HG02938 (cell line): ENCODE measurements at regions not wholly inside any gene's neighbourhood (a gene's known extent, or its start where the extent isn't known, plus 50 kb on each side); places are given as distances from the start of the nearest gene placed in this dataset.
"Not testable (repeated sequence)": the region's sequence is repeated elsewhere in the genome, so short reads cannot be mapped to it uniquely, and the experiment has no call there.

Experiments
- ATAC-seq: cut with Tn5 transposase; IDR thresholded peaks from one replicate; pipeline ENCODE4 v1.9.1; 2021; ENCODE audit warnings: mild to moderate bottlenecking, moderate library complexity; ENCODE audit not compliant: unreplicated experiment

GRCh38 chr17:63019138-63019873 is 53.3 kb downstream of the TANC2 start:
- no peak for ATAC-seq

GRCh38 chr17:63022567-63022966 is 56.5 kb downstream of the TANC2 start:
- no peak for ATAC-seq

DNA sequence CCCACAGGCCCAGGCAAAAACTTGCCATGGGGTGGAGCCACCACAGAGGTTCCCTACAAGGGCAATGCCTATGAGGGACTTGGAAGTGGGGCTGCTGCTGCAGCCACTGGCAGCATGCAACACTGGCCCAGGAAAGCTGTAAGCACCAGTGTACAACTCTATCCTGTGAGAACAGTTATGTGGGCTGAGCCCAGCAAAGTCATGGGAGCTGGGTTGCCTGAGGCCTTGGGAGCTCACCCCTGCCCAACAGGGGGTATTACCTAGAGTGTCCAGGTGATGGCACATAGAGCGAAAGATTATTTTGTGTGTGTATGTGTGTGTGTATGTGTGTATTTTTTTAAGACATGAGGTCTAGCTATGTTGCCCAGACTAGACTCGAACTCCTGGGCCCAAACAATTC is 57.0 kb downstream of the TANC2 start:
- ATAC-seq, result no peak

DNA sequence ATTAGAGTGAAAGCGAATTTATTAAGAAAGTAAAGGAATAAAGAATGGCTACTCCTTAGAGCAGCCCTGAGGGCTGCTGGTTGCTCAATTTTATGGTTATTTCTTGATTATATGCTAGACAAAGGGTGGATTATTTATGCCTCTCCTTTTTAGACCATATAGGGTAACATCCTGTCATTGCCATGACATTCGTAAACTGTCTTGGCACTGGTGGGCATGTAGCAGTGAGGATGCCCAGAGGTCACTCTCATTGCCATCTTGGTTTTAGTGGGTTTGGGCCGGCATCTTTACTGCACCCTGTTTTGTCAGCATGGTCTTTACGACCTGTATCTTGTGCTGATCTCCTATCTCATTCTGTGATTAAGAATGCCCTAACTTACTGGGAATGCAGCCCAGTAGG is 58.2 kb downstream of the TANC2 start:
- ATAC-seq, result no peak

- no peak for ATAC-seq
These were observed 58.7 kb downstream of the TANC2 start for GRCh38 chr17:63024716-63025115.

GRCh38 chr17:63025637-63026036 is 59.6 kb downstream of the TANC2 start:
- not testable (repeated sequence) for ATAC-seq

- no peak for ATAC-seq
These were observed 63.5 kb downstream of the TANC2 start for GRCh38 chr17:63029541-63029940.

- no peak for ATAC-seq
These were observed 66.1 kb downstream of the TANC2 start for GRCh38 chr17:63032142-63032541.

DNA sequence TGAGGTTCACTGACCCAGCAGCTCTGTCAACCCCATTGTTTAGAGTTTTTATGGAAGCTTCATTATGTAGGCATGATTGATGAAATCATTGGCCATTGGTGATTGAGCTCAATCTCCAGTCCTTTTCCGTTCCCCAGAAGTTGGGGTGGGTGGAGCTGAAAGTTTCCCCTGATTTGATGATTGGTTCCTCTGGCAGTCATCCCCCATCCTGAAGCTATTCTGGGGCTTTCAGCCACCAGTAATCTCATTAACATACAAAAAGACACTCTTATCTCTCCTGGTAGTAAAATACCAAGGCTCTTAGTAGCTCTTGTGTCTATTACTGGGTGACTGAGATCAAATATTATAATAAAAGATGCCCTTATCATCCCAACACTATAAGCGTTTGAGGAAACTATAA is 67.1 kb downstream of the TANC2 start:
- no peak for ATAC-seq

- ATAC-seq, result no peak
These were observed 69.2 kb downstream of the TANC2 start for GRCh38 chr17:63035271-63035670.

- no peak for ATAC-seq
These were observed 69.7 kb downstream of the TANC2 start for GRCh38 chr17:63035695-63036094.

GRCh38 chr17:63039342-63039741 is 73.3 kb downstream of the TANC2 start:
- no peak for ATAC-seq

DNA sequence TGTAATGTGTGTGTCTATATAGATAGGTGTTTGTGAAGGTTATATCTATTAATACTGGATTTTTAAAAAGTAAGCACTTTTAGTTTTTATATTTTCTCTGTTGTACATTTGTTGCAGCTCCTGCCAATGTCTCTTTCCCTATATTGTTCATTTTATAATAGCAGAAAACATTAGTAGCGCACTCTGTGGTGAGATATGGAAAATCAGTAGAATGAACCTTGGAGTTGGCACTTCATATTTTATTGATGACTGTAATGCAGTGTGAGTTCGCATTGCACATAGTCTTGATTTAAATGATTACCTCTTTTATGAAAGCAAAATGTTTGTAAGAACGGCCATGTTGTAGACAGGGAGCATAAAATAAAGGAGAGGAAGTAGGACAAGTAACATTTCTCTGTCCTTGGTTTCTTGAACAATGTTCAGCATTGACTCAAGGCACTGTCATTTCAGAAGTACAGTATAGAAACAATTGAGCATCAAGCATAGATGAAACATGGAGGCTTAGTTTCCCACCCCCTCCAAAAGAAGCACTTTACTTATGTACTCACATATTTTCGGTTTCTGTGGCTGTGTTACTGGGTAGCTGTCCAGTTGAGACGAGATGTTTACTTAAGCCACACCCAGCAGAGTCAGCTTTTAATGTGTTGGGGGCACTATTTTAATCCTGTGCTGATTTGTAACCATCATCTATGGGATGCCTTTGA is 74.0 kb downstream of the TANC2 start:
- no peak for ATAC-seq

GRCh38 chr17:63040816-63041215 is 74.8 kb downstream of the TANC2 start:
- no peak for ATAC-seq

DNA sequence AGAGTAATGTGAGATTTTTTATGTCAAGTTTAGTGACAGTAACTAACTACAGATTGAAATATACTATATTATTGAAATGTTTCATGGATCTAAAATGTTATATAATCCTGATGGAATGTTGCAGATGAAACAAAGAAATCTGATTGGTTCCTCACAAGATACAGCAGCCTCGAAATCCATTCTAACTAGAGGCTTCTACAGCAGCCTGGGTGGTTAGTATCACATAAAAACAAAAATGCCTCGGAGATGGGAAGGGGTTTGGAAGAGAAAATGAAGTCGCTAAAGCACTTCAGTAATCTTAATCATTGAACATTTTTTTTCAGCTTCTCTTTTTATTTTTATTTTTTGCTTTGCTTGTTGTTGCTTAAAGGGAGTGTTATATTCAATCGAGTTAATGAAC is 75.2 kb downstream of the TANC2 start:
- ATAC-seq, result no peak

DNA sequence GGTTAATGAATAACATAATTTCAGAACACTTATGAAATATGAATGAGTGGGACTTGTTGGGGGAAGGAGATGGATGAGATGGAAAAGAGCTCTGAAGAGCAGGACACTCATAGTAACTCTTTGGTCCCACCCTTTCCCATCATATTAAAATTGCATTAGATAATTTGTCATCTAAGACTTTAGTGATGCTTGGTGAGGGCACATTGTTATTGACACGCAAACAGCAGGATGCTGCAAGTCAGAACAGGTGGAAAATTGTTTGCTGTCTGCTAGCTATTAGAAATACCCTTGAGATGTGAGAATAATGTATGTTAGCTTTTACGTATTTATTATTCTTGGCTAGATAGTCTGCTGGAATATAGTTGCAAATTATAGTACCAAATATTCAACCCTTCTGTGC is 75.7 kb downstream of the TANC2 start:
- no peak for ATAC-seq

DNA sequence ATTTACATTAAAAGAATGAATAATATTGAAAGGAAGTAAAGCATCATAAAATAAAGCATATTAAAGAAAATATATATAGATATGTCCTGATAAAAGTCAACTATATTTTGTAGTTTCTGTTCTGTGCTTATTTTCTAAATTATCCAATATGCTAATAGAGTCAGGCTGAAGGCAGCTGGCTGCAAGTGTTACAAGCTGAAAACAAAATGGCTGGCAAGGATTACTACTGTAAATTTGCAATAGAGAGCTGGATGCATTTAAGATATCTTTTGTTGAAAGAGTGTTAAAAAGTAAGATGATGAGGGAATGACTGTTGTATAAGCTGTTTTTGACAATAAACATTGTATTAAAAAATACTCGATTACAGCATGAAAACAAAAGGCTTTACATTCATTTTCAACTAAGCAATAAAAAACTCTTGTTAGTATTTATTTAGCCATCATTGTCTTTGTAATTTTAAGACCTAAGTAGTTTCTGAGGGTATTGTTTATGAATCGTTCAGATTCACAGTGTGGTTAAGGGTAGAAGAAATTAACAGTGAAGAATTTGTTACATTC is 76.3 kb downstream of the TANC2 start:
- no peak for ATAC-seq

DNA sequence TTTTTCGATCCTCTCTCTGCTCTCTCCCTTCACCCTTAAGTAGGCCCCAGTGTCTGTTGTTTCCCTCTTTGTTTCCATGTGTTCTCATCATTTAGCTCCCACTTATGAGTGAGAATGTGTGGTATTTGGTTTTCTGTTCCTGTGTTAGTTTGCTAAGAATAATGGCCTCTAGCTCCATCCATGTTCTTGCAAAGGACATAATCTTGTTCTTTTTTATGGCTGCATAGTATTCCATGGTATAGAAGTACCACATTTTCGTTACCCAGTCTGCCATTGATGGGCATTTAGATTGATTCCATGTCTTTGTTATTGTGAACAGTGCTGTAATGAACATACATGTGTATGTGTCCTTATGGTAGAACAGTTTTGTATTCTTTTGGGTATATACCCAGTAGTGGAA is 91.5 kb downstream of the TANC2 start:
- ATAC-seq, result not testable (repeated sequence)

DNA sequence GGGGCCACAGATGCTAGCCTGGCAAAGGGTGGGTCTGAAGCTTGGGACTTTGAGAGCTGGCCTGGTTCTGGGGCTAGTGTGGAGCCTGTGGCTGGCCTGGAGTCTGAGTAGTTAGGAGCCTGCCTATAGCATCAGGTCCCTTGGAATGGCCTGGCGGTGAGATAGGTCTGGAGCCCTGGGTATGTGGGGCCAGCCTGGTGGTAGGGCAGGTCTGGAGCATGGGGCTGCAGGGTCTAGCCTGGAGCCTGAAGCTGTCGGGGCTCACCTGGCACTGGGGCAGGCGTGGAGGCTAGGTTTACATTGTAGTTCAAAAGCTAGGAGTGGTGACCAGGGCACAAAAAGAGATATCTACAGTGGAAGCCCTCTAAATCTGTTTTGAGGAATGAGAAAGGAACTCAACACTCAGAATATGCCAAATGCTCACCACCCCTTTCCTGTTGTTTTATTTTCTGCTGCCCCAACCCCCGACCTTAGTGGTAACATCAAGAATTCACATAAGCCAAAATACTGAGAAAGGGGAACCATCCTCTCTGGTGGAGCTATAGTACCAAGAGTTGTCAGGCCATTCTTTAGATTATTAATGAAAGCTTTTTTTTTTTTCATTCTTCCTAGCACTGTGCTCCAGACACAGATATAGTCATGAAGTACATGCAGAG is 100.3 kb downstream of the TANC2 start:
- no peak for ATAC-seq

- ATAC-seq, result no peak
These were observed 103.2 kb downstream of the TANC2 start for GRCh38 chr17:63069245-63069644.

- ATAC-seq, result no peak
These were observed 104.0 kb downstream of the TANC2 start for GRCh38 chr17:63070031-63070430.

DNA sequence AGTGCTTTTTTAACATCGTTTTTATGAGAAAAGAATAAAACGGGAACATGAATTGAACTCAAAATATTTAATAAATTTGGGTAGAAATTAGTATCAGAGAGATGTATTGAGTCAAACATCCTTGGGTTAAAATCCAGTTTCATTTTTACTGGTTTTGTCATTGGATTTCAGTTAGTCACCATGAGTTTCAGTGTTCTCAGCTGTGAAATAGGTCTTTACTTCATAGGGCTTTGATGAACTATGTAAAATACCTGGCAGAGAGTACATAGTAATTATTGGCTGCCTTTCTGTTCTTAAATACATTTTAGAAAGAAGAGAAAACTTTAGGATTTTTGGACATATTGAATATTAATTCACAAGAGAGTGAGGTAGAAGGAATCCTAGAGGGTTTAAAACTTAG is 105.8 kb downstream of the TANC2 start:
- no peak for ATAC-seq
